ENCODE measurements at regions not wholly inside any gene's neighbourhood (a gene's known extent, or its start where the extent isn't known, plus 50 kb on each side); places are given as distances from the start of the nearest gene placed in this dataset.

- Mint-ChIP-seq H3K27me3 (ENCODE audit: insufficient read depth, unreplicated experiment) (no peaks in the 10 kb centered on the region), H3K36me3 (ENCODE audit: insufficient read depth, unreplicated experiment) (peaks cover 4% of the 10 kb centered on the region), H3K9me3 (ENCODE audit: unreplicated experiment) (peaks cover 7% of the 10 kb centered on the region), H3K4me1 (ENCODE audit: insufficient read depth, unreplicated experiment) (peaks cover 5% of the 10 kb centered on the region), H3K27ac (ENCODE audit: low read depth, unreplicated experiment) (no peak overlapping the region), H3K4me3 (ENCODE audit: unreplicated experiment) (no peak overlapping the region)
- BruUV-seq (replicated peaks) = no TSS peak
- intact Hi-C loops (cut with micrococcal nuclease) = no loop called here
- ChIA-PET POLR2A (interaction anchor here (1.2 kb wide), 1 partner anchor 23 kb away, joined by 6 read pairs; no protein-coding TSS in a partner anchor), CTCF (no interaction called here)
- no peak for TF ChIP-seq CTCF (IDR thresholded peaks at IDR 0.05; ENCODE audit: unreplicated experiment)
- no peak for DNase-seq (ENCODE audit: unreplicated experiment)
Observed at GRCh38 chr1:87421809-87422208, 93.1 kb downstream of the LMO4 start.

DNA sequence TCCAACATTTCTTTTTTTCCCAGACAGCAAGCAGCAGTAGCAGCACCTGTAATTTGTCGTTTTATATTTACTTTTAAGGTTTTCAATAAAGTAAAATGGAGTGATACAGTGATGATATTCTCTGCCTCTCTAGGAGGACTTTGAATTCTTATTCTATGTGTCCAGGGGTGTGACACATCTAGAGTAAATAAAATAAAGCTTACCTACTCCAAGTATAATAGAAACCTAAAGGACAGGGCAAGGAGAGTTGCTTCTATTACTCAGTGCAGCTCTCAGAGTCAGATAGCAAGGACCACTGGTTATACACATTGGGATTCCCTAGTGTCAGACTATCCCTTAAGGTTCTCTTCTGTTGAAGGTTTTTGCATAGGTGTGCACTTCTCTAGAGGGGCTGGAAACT lies 95.9 kb downstream of the LMO4 start:
- no peak for TF ChIP-seq CTCF (IDR thresholded peaks at IDR 0.05; ENCODE audit: unreplicated experiment)
- Mint-ChIP-seq H3K36me3 (ENCODE audit: insufficient read depth, unreplicated experiment) (peaks cover 2% of the 10 kb centered on the region), H3K9me3 (ENCODE audit: unreplicated experiment) (peaks cover 7% of the 10 kb centered on the region), H3K4me1 (ENCODE audit: insufficient read depth, unreplicated experiment) (peaks cover 5% of the 10 kb centered on the region), H3K27ac (ENCODE audit: low read depth, unreplicated experiment) (no peak overlapping the region), H3K27me3 (ENCODE audit: insufficient read depth, unreplicated experiment) (peaks cover 8% of the 10 kb centered on the region), H3K4me3 (ENCODE audit: unreplicated experiment) (no peak overlapping the region)
- POLR2A ChIA-PET = interaction anchor here (1.4 to 2.4 kb wide), 6 partner anchors 9 to 95 kb away, joined by 4 to 23 read pairs (median 9); partner anchors contain the start of gene LMO4
- DNase-seq (ENCODE audit: unreplicated experiment) = no peak
- no TSS peak for BruUV-seq (replicated peaks)
- CTCF ChIA-PET = interaction anchor here (0.6 kb wide), 1 partner anchor 98 kb away, joined by 3 read pairs; no protein-coding TSS in a partner anchor
- intact Hi-C loops (cut with micrococcal nuclease) = no loop called here

DNA sequence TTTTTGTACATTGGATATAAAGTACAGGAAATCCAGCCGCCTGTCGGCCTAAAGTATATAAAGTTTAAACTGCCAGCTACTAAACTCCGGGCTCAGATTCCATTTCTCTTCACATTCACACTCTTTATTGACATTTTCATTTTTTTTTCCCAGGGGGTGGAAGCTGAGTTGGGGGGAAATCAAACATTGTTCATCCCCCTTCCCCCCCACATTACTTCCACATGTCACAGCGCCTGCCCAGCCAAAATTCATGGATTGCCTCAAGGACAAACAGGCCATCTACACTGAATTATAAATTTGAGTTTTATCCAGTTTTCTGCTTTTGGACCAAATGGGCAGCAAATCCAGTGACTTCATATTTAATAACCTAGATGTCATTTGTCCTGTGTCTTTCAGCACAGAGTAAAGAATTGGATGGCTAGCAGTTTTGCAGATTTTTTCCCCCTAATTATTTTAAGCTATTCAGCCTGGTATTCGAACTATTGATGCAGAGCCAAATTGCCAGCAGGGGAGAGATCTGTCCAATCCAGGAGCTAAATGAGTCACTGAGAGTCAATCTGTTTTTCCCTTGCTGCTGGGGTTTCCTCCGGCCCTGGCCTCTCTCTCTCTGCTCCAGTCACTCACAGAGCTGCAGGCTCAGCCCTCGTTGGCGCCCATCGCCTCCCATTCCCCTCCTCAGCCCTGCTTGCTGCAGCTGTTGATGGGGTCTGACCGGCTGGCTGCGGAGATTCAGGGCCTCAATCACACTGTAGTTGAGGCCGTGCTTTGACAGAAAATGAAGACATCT lies 98.0 kb downstream of the LMO4 start:
- H3K36me3 Mint-ChIP-seq (ENCODE audit: insufficient read depth, unreplicated experiment) = no peaks in the 10 kb centered on the region

More for the DNA sequence above, 98.0 kb downstream of the LMO4 start:
- peak; percentile 44 for DNase-seq (ENCODE audit: unreplicated experiment)
- H3K9me3 Mint-ChIP-seq (ENCODE audit: unreplicated experiment) = peaks cover 7% of the 10 kb centered on the region
- no peak overlapping the region for H3K27ac Mint-ChIP-seq (ENCODE audit: low read depth, unreplicated experiment)
- intact Hi-C loops (cut with micrococcal nuclease) = no loop called here
- TF ChIP-seq CTCF (IDR thresholded peaks at IDR 0.05; ENCODE audit: unreplicated experiment) = no peak
- peaks cover 8% of the 10 kb centered on the region for H3K27me3 Mint-ChIP-seq (ENCODE audit: insufficient read depth, unreplicated experiment)
- H3K4me1 Mint-ChIP-seq (ENCODE audit: insufficient read depth, unreplicated experiment) = no peaks in the 10 kb centered on the region
- POLR2A ChIA-PET = interaction anchor here (1.1 kb wide), 1 partner anchor 11 kb away, joined by 3 read pairs; no protein-coding TSS in a partner anchor
- no peak overlapping the region for H3K4me3 Mint-ChIP-seq (ENCODE audit: unreplicated experiment)
- BruUV-seq (replicated peaks) = no TSS peak
- CTCF ChIA-PET = interaction anchor here (0.6 kb wide), 1 partner anchor 528 kb away, joined by 3 read pairs; no protein-coding TSS in a partner anchor

All from MCF 10A (cell line).